ENCODE measurements at regions not wholly inside any gene's neighbourhood (a gene's known extent, or its start where the extent isn't known, plus 50 kb on each side); places are given as distances from the start of the nearest gene placed in this dataset.
"Not testable (repeated sequence)": the region's sequence is repeated elsewhere in the genome, so short reads cannot be mapped to it uniquely, and the experiment has no call there.

DNA sequence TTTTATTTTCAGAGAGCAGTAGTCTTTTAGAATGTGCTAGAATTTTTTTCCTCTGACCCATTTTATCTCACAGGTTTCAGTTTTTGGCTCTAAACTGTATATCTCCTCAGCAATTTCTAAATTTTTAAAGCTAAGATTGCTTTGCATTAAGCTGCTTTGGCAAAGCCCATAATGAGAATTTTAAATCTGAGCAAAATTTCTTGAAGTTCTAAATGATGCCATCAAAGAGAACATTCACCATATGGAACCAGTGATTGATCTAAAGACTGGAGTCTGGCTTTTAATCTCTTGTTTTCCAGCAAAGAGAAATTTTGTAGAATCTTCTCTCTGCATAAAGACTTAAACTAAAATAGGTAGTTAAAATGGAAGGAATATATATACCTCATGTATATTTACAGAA is 313.6 kb downstream of the TBC1D32 start:
- no peak for DNase-seq (ENCODE audit: low spot score)

DNA sequence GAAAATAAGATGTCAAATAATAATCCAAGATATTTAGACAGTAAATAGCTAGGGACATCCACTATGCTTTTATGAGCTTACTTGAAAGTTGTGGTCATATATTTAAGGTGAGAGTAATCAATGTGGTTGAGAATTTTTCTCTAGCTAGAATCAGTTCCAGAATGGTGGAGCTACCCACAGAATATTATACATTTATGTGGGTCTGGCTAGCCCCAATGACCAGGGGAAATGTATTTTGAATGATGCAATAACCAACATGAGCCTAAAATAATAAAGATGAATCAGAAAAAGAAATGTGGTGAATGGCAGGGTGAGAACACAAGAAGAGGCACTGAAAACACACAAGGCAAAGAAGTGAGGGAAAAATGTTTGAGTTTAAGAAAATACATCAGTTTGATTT is 325.7 kb downstream of the TBC1D32 start:
- no peak for DNase-seq (ENCODE audit: low spot score)

DNA sequence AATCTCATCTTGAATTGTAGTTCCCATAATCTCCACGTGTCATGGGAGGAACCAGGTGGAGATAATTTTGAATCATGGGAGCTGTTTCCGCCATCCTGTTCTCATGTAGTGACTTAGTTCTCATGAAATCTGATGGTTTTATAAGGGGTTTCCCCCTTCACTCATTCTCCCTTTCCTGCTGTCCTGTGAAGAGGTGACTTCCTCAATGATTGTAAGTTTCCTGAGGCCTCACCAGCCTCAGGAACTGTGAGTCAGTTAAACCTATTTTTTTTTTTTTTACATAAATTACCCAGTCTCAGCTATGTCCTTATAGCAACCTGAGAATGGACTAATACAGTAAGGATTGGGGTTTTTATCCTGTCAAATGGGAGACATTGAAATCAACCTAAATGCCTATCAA is 328.3 kb downstream of the TBC1D32 start:
- DNase-seq (ENCODE audit: low spot score): no peak

DNA sequence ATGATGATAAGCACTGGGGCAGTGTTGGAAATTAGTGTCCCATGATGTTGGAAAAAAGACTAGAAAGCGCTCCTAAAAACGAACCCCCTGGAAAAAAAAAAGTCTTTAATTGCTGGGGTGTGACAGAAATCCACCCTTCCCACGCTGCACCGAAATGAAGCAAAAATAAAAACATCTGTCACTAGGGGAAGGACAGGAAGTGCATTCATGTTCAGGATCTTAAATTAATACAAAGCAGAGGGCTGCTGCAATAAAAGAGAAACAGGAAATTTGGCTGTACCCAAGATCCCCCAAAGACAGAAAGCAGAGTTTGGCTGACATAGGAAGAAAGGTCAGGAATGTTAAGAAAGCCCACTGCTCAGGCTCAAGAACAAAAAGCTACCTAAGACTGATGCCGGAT is 333.9 kb downstream of the TBC1D32 start:
- DNase-seq (ENCODE audit: low spot score): no peak

- no peak for DNase-seq (ENCODE audit: low spot score)
Observed at GRCh38 chr6:120996340-120996739, 337.9 kb downstream of the TBC1D32 start.

- no peak for DNase-seq (ENCODE audit: low spot score)
Observed at GRCh38 chr6:120994573-120994967, 339.7 kb downstream of the TBC1D32 start.

DNA sequence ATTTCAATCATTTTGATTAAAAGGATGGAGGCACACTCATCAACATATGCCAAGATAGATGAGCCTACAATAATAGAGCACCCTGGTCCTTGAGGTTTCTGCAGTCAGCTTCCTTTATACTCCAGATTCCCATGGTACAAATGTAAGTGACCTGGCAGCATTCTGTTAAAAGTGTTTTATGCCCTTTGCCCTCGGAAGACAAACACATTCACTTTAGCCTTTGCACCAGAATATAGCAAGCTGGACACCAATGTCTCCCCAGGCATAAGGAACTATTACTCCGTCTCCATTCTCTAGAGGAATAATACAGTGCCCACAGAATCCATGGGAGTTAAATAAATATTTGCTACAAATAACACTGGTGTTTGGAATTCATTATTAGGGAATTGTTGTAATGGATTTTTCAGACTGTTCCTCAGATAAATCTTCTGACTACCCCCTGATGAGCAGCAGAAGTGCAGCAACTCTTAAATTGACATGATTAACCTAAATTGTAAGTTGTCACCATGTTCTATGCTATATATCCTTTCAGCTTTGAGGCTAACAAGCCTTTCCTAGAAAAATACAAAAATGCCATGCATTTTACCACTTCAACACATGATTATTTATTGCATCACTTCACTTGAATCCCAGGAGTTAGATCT is 340.2 kb downstream of the TBC1D32 start:
- DNase-seq (ENCODE audit: low spot score): no peak

DNA sequence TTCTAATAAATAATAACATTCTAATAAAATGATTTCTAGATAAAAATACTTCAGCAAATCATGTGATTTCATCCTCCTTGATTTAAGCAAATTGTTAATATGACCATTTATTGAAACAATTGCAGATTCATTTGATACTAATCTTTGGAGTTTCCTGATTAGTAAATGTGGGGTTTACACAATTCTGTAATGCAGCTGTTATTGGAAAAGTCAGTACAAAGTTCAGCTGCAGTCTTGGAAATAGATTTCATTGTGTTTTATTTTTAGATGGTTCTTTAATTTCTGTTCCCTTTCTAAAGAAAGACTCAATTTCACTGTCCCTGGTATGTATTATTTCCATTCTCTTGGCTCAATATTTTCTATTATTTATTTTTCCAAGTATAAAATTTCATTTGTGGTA is 342.0 kb downstream of the TBC1D32 start:
- DNase-seq (ENCODE audit: low spot score): no peak

DNA sequence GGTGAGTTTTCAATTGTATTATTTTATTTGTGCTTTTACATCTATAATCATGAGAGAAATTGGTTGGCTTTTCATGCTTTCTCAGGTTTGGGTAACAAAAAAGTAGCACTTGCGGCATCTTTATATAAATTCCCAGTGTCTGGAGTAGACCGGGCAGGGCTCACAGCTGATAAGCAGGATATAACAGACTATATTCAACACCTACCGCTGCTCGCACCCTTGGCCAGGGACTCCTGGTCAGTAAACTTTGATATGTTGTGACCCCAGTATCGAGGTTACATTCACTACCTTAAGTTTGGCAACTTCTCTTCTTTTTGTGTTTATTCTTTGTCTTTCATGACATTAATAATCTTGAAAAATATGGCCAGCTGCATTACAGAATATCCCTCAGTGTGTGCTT is 343.4 kb downstream of the TBC1D32 start:
- DNase-seq (ENCODE audit: low spot score): no peak

GRCh38 chr6:120981835-120982234 is 352.4 kb downstream of the TBC1D32 start:
- no peak for DNase-seq (ENCODE audit: low spot score)

GRCh38 chr6:120966321-120966720 is 368.0 kb downstream of the TBC1D32 start:
- DNase-seq (ENCODE audit: low spot score): no peak

DNA sequence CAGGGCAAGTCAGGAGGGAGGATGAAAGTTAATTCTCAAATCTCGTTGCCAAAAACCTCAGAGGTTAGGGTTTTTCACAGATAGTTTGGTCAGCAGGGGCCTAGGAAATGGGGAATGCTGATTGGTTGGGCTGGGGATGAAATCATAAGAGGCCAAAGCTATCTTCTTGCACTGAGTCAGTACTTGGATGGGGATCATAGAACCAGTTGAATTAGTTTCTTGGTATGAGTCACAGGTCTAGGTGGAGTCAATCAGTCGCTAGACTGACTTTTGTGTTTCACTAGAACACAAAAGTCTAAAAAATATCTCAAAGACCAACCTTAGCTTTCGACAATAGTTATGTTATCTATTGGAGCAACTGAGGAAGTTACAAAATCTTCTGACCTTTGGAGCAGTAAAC is 368.5 kb downstream of the TBC1D32 start:
- no peak for DNase-seq (ENCODE audit: low spot score)

DNA sequence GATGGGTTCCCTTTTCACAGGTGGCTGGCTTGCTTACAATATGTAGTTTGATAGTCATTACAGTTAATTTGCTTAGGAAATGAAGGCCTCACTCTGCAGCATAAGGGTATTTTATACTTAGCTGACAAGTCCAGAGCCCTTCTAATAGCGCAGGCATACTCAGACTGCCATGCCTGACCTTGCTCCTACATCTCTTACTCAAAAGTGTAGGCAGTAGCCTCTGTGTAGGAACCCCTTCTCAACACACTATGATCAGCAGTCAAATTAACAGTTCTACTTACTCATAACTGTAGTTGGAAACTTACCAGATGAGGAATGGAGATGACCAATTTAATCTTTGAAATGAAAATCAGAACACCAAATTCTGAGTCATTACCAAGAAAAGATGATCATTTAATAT is 373.5 kb downstream of the TBC1D32 start:
- DNase-seq (ENCODE audit: low spot score): no peak

GRCh38 chr6:120954111-120954510 is 380.2 kb downstream of the TBC1D32 start:
- no peak for DNase-seq (ENCODE audit: low spot score)

GRCh38 chr6:120951258-120951657 is 383.0 kb downstream of the TBC1D32 start:
- no peak for DNase-seq (ENCODE audit: low spot score)

- DNase-seq (ENCODE audit: low spot score): no peak
Observed at GRCh38 chr6:120947111-120947510, 387.2 kb downstream of the TBC1D32 start.

- DNase-seq (ENCODE audit: low spot score): no peak
Observed at GRCh38 chr6:120945905-120946594, 388.2 kb downstream of the TBC1D32 start.

DNA sequence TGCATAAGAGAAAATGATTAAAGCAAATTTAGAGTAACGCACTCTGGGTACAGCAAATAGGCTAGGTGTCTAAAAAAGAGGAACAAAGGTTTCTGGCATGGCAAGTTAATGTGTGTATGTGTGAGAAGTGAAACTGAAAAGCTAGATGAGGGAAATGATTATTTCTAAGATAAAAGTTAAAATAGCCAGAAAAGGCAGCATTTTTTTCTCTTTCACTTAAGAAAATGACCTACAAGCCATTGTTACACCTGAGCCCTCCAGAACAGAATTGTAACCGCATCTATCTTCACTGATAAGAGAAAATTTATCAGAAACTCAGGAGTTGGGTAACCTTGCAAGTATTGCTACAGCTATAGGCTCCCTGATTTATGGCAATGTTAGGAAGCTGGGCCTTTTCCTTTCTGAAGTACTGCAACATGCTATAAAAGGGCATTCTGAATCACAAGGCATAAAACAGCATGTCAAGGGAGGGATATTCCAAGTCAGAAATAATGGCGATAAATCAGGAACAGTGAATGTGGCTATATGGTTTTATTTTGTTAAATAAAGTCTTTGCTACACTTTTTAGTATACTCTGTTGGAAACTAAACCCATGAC is 395.3 kb downstream of the TBC1D32 start:
- DNase-seq (ENCODE audit: low spot score): peak; percentile 3

- DNase-seq (ENCODE audit: low spot score): no peak
Observed at GRCh38 chr6:120938164-120938875, 396.0 kb downstream of the TBC1D32 start.

DNA sequence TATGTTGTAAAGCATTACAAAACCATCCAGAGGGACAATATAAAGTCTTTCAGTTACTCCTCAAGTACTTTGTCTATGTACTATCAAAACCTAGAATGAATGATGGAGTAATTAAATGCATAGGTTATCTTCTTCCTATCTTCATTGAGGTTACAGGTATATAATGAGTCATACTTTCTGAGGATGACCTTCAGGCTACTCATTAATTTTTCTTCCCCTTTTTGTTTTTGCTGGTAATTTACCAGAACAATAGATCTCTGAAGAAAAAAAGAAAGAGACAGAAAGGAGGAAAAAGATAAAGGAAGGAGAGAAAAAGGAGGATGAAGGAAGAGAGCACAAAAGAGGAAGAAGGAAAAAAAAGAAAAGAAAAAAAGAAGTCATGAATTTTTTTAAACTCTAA is 398.4 kb downstream of the TBC1D32 start:
- DNase-seq (ENCODE audit: low spot score): no peak

- no peak for DNase-seq (ENCODE audit: low spot score)
Observed at GRCh38 chr6:120935016-120935415, 399.3 kb downstream of the TBC1D32 start.

DNA sequence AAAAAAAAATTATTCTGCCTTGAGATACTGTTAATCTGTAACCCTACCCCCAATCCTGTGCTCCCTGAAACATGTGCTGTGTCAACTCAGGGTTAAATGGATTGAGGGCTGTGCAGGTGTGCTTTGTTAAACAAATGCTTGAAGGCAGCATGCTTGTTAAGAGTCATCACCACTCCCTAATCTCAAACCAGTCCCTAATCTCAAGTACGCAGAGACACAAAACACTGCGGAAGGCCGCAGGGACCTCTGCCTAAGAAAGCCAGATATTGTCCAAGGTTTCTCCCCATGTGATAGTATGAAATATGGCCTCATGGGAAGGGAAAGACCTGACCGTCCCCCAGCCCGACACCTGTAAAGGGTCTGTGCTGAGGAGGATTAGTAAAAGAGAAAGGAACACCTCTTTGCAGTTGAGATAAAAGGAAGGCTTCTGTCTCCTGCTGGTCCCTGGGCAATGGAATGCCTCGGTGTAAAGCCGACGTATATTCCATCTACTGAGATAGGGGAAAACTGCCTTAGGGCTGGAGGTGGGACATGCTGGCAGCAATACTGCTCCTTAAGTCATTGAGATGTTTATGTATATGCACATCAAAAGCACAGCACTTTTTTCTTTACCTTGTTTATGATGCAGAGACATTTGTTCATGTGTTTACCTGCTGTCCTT is 402.6 kb downstream of the TBC1D32 start:
- DNase-seq (ENCODE audit: low spot score): not testable (repeated sequence)
